OCI-LY1 (cell line): ENCODE measurements at regions not wholly inside any gene's neighbourhood (a gene's known extent, or its start where the extent isn't known, plus 50 kb on each side); places are given as distances from the start of the nearest gene placed in this dataset.

Experiments
- CTCF ChIP-seq: fragments of 200-600 bp; sonication (generic), shearing (Covaris generic); IDR thresholded peaks from 2 replicates; pipeline ENCODE4 v1.5.1; 2017; ENCODE audit warnings: mild to moderate bottlenecking, antibody characterized with exemption, low read length, moderate library complexity, mixed read lengths
- EZH2 ChIP-seq: fragments of 200-600 bp; sonication (generic), shearing (Covaris generic); IDR thresholded peaks from 2 replicates; pipeline ENCODE4 v1.8.0; 2017; ENCODE audit warnings: borderline replicate concordance, mixed run types, mild to moderate bottlenecking, antibody characterized with exemption, low read length, moderate library complexity, mixed read lengths

GRCh38 chr7:121510858-121511482, 114.9 kb upstream of the FAM3C start:
- TF ChIP-seq CTCF (no peak), EZH2 (no peak)
